PFSK-1 (cell line): ENCODE measurements at regions not wholly inside any gene's neighbourhood (a gene's known extent, or its start where the extent isn't known, plus 50 kb on each side); places are given as distances from the start of the nearest gene placed in this dataset.

Experiments used
- FOXP2 ChIP-seq: optimal IDR thresholded peaks from 2 replicates; pipeline ENCODE3; 2011; ENCODE audit warnings: borderline replicate concordance, control low read depth, inconsistent platforms; ENCODE audit not compliant: insufficient read depth; ENCODE audit errors: extremely low read length, extremely low read depth
- POLR2AphosphoS5 ChIP-seq: IDR thresholded peaks from 2 replicates; pipeline ENCODE4 v1.6.1; 2012; ENCODE audit warnings: low read depth, mild to moderate bottlenecking, control low read depth, low read length, moderate library complexity
- REST ChIP-seq, 2 experiments: IDR thresholded peaks; 2 replicates each; pipeline versions ENCODE4 v1.6.1 to v1.8.0; 2011 to 2012; ENCODE audit warnings: low read depth in 2 of 2, low read length in 2 of 2, control low read depth in 1 of 2, inconsistent platforms in 1 of 2, mild to moderate bottlenecking in 1 of 2, moderate library complexity in 1 of 2; ENCODE audit not compliant: insufficient read depth in 1 of 2
- SIN3A ChIP-seq: IDR thresholded peaks from 2 replicates; pipeline ENCODE4 v1.6.1; 2012; ENCODE audit warnings: mild to moderate bottlenecking, low read length, moderate library complexity, borderline replicate concordance; ENCODE audit not compliant: insufficient read depth
- TAF1 ChIP-seq: IDR thresholded peaks from 2 replicates; pipeline ENCODE4 v1.6.1; 2012; ENCODE audit warnings: low read length, control low read depth, borderline replicate concordance; ENCODE audit not compliant: insufficient read depth

- TF ChIP-seq REST (IDR thresholded peaks at IDR 0.05; ENCODE audit: insufficient read depth in 1 of 2, low read depth in 2 of 2, low read length in 2 of 2) = no peak
- TF ChIP-seq FOXP2 = no peak
- no peak for TF ChIP-seq POLR2AphosphoS5
- no peak for TF ChIP-seq SIN3A
- no peak for TF ChIP-seq TAF1
Observed at GRCh38 chr2:226183033-226183432, 616.6 kb downstream of the IRS1 start.

GRCh38 chr2:226181909-226182308 is 617.7 kb downstream of the IRS1 start:
- TF ChIP-seq SIN3A (no peak), TAF1 (no peak), REST (IDR thresholded peaks at IDR 0.05; ENCODE audit: insufficient read depth in 1 of 2, low read depth in 2 of 2, low read length in 2 of 2) (no peak), POLR2AphosphoS5 (no peak), FOXP2 (no peak)

GRCh38 chr2:226180281-226180884 is 619.2 kb downstream of the IRS1 start:
- no peak for TF ChIP-seq TAF1

GRCh38 chr2:226179010-226179409 is 620.6 kb downstream of the IRS1 start:
- TF ChIP-seq FOXP2 (no peak), POLR2AphosphoS5 (no peak), REST (IDR thresholded peaks at IDR 0.05; ENCODE audit: insufficient read depth in 1 of 2, low read depth in 2 of 2, low read length in 2 of 2) (no peak), SIN3A (no peak), TAF1 (no peak)

GRCh38 chr2:226176283-226176984 is 623.2 kb downstream of the IRS1 start:
- TF ChIP-seq REST (IDR thresholded peaks at IDR 0.05; ENCODE audit: insufficient read depth in 1 of 2, low read depth in 2 of 2, low read length in 2 of 2) (no peak), TAF1 (no peak), SIN3A (no peak), FOXP2 (no peak), POLR2AphosphoS5 (no peak)
